ENCODE measurements at regions not wholly inside any gene's neighbourhood (a gene's known extent, or its start where the extent isn't known, plus 50 kb on each side); places are given as distances from the start of the nearest gene placed in this dataset.

GRCh38 chrX:98331407-98331806, 1447.7 kb downstream of the RPA4 start (continued):
- TF ChIP-seq HDAC2 (IDR thresholded peaks at IDR 0.05; ENCODE audit: borderline replicate concordance in 1 of 2, low read depth in 2 of 2, low read length in 2 of 2) (no peak), HDAC6 (IDR thresholded peaks at IDR 0.05; ENCODE audit: low read depth, low read length) (no peak), SP2 (IDR thresholded peaks at IDR 0.05; ENCODE audit: low read length) (no peak), NRF1 (IDR thresholded peaks at IDR 0.05; ENCODE audit: low read depth, low read length) (no peak), FOSL1 (IDR thresholded peaks at IDR 0.05; ENCODE audit: insufficient read depth, low read depth, low read length) (no peak), TEAD4 (IDR thresholded peaks at IDR 0.05; ENCODE audit: low read depth, low read length) (no peak), GTF2F1 (IDR thresholded peaks at IDR 0.05; ENCODE audit: borderline replicate concordance, low read depth, low read length) (no peak), CBX5 (IDR thresholded peaks at IDR 0.05; ENCODE audit: low read depth, low read length) (no peak)
